NCI-H82 treated with DMSO at 0.1 percent for 48 hours (cell line): ENCODE measurements at regions not wholly inside any gene's neighbourhood (a gene's known extent, or its start where the extent isn't known, plus 50 kb on each side); places are given as distances from the start of the nearest gene placed in this dataset.

Source experiments
- DNase-seq: peaks from one replicate; lab custom pipeline; 2025; ENCODE audit not compliant: unreplicated experiment; lab: John Stamatoyannopoulos, UW

DNA sequence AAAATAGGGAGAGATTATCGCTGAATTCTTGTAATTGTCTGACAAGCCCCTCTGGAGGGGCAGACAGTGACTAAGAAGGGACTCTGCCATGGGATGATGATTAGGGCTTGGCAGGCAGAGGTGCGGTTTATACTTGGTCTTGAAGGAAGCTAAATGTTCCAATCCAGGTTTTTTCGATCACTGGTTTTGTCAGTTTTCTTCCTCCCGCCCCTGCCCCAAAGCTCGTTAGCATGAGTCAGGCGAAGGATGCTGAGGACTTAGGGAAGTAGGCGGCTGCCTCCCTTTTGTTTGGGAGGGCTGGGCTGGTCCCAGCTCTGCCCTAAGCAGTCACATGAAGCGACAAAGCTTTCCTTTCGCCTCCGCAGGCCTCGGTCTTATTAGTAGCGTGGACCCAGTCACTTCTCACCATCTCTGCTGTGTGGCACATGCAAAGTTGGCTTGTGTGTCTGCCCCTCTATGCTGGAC is 314.2 kb downstream of the CDC5L start:
- no peak for DNase-seq

DNA sequence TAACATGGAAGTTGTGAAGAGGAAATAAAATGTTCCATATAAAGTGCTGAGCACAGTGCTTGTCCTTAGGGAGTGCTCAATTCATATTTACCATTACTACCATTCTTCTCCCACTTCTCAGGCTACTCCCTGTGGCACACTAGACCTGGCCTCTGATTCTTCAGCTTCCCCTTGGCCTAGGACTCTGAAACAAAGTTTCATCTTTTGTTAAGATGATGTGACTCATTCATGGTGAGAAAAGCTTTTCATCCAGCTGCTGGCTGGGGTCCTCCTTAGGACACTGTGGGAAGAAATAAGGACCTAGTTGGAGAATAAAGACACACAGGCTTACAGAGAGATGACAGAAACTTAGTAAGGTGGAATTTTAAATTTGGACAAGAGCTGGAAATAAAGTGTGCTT is 314.8 kb downstream of the CDC5L start:
- DNase-seq: no peak

- no peak for DNase-seq
Observed at GRCh38 chr6:44704240-44705150, 317.0 kb downstream of the CDC5L start.

DNA sequence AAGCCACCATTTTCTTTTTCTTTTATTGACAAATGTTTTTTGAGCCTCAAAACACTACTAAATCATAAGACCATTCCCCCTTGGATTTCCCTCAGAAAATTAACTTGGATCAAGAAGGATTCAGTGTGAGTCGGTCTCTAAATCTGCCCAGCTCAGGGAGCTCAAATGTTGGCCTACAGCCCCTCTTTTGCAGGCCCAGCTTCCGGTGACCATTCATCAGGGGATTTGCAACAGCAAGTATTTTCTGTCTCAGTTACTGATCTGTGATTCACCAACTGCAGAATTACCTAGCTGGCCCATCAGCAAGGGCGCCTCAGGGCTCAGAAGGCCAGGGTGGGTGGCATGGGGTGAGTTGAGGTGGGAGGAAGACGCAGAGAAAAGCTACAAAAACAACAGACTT is 318.1 kb downstream of the CDC5L start:
- DNase-seq: no peak

DNA sequence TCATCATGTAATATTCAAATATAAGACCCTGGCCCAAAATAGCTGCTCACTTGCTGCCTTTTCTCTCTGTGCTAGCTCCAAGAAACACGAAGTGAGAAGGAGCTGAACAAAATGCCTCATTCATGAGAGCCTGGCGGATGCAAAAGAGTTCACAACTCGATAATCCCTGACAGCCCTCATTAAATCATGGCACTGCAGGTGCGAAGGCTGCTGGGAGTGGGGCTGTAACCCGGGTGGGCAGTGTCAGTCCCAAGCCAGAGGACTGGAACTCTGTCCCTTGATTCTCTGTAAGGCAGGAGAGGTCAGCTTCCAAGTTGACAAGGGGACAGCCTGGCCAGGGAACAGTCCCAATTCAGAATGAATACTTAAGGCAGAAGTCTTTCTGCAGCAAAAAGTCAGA is 318.5 kb downstream of the CDC5L start:
- DNase-seq: no peak

DNA sequence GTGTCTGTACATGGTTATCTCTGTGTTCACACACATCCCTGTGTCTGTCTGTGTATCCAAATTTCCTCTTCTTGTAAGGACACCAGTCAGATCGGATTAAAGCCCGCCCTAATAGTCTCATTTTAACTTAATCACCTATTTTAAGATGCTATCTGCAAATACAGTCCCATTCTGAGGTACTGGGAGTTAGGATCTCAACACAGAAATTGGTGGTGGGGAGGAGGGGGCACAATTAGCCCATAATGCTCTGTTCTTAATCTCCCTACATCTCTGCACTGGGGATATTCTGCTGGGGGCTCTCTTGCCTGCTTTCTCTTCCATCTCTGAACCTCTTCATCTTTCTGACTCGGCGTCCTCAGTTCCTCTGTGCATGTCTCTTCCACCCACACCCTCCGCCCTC is 320.7 kb downstream of the CDC5L start:
- DNase-seq: peak; percentile 97

DNA sequence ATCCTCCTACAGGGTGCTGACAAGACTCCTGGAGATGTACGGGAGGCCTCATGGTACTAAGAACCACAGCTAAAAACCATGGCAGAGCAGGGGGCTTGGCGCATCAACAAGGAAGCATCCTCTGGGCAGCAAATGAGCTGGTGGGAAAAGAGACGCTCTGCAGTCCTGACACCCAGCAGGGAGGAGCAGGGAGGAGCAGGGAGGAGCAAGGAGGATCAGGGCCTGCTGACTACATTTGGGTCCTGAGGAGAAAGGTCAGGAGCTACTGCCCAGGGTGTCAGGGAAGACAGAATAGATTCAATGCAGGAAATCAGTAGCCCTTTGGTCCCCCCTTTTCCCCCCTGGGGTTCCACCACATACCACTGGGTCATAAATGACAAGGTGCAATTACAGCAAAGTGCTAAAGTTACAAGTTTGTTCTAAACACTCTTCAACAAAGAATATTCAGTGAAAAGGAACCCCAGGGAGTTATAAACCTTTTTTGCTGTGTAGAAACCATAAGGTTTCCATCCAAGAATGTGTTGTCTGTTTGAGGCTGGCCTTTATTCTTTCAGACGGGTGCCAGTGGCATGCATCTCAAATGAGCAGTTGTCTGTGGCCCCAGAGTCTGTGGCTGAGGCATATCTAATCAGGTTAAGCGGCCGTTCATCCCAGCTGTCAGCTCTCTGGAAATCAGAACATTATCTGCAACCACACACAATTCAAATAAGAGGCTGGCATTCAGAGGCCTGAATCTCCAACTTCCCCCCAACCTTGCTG is 325.0 kb downstream of the CDC5L start:
- DNase-seq: peak; percentile 92

- no peak for DNase-seq
Observed at GRCh38 chr6:44715188-44715587, 327.7 kb downstream of the CDC5L start.

- peak; percentile 18 for DNase-seq
Observed at GRCh38 chr6:44715925-44716324, 328.4 kb downstream of the CDC5L start.

DNA sequence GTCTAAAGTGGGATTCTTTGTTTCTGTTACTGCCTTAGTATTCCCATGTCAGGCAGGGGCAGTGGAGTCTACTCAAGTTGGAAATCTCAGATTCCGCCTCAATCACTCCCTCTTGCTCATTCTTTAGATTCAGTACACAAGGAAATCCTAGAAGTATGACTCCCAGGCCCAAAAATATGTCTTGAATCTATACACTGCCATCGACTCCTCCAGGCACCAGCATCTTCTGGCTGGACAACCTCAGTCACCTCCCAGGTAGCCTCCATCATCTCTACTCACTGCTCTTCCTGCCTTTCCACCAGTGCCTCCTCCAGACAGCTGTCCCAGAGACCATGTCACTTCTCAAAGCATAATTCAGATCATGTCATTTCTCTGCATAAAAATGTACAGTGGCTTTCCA is 329.9 kb downstream of the CDC5L start:
- DNase-seq: no peak

GRCh38 chr6:44721954-44722578 is 334.6 kb downstream of the CDC5L start:
- no peak for DNase-seq

DNA sequence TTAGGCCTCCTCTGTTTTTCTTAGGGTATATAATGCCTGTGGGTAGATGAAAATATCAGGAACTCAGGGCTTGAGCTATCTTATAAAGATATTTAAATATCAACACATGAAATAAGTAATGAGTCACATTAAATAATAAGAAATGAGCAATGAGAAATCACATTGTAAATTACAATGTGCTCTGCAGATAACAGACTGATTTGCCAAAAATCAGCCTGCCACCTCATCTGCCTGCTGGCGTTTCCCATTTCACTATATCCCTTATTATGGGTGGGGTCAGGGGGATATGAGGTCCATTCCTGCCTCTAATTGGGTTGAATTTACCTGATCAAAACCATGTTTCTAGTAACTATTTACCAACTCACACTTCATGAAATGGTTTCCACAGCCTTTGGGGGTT is 335.2 kb downstream of the CDC5L start:
- no peak for DNase-seq

DNA sequence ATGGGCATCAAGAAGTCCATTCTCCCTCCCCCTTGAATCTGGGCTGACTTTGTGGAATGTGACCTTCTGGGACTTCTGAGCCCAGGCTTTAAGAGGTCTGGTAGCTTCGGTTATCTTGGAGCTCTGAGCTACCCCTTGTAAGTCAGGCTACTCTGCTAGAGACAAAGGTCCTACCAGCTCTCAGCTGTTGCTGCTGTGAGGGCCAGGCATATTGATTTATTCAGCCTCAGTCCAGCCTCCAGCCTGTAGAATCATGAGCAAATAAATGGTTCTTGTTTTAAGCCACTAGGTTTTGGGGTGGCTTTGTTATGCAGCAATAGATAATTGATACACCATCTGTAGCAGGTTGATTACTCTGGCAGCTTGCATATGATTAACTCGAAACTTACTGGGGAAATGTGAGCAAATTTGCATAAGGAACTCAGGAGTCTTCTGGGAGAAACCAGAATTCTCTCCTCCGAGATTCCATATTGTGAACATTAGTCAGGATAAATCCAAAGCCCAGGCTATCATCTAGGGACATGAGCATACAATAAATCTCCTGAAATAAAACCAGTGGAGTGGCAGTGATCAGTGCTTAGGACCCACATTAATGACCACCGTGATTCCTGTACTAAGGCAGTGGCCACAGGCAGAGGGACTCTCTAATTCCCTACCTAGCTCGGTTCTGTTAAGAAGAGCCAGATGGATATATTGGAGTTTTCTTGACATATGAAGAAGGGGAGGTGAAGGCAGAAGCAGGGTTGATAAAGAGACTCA is 336.1 kb downstream of the CDC5L start:
- no peak for DNase-seq

DNA sequence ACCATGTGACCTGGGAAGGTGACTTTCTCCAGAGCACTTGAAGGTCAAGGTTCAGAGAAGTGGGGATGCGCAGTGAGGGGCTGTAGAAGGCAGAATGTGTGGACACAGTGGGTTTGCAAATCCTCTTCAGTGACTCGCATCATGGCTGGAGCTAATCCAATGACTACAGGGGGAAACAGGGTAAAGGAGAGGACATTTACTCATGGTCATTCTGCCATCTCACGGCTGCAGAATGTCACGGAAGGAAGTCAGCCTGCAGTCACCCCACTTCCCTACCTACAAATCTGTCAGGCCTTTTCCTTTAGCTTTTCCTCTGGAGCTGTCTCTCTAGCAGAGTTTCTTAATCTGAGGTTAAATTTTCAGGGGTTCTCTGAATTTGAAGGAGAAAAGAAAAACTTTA is 337.6 kb downstream of the CDC5L start:
- DNase-seq: no peak

GRCh38 chr6:44727651-44728630 is 340.4 kb downstream of the CDC5L start:
- no peak for DNase-seq

DNA sequence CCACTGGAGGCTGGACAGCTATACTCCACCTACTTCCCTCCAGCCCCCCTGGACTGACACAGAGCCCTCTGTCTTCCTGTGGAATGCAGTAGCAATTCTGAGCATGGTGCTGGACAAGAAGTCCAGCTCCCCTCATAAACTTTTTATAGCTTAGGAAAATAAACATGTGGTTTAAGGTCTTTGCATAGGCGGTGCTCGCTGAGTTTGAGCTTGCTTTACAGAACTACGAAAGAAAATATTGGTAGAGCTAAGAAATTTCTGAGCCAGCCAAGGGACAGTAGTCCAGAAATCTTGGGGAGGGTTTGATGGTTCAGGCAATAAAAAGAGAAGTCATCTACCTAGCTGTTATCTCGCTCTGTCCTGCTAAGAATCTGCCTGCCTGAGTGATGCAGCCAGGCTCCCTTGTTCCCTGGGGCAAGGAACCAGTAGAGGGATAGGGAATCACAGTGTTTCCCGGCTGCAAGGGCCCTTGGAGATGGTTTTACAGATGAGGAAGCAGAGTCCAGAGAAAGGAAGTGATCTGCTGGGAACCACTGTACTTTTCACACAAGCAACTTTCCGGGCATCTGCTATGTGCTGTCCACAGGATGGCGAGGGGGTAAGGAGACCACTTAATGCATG is 343.4 kb downstream of the CDC5L start:
- no peak for DNase-seq

- no peak for DNase-seq
Observed at GRCh38 chr6:44731485-44732095, 344.1 kb downstream of the CDC5L start.

GRCh38 chr6:44732243-44732642 is 344.7 kb downstream of the CDC5L start:
- no peak for DNase-seq

- no peak for DNase-seq
Observed at GRCh38 chr6:44733126-44733525, 345.6 kb downstream of the CDC5L start.
